CD14-positive monocyte (primary cell): ENCODE measurements at regions not wholly inside any gene's neighbourhood (a gene's known extent, or its start where the extent isn't known, plus 50 kb on each side); places are given as distances from the start of the nearest gene placed in this dataset.

Source experiments
- DNase-seq, 3 donors: peaks; one replicate each; pipeline ENCODE4 v3.0.0-alpha.2; 2011 to 2022
- H2AFZ ChIP-seq: 2 replicates; pipeline ENCODE4 v1.6.0; 2012; ENCODE audit warnings: mild to moderate bottlenecking, low read depth, low read length, inconsistent platforms; ENCODE audit not compliant: insufficient read depth, poor library complexity, severe bottlenecking
- H3K27ac ChIP-seq, 2 donors: 1 replicate in 1 of 2; 2 replicates in 1 of 2; pipeline ENCODE4 v1.5.1; 2012 to 2013; ENCODE audit warnings: low read length in 2 of 2, control low read depth in 1 of 2, inconsistent platforms in 1 of 2, low read depth in 1 of 2, mild to moderate bottlenecking in 1 of 2
- H3K27me3 ChIP-seq, 2 donors: one replicate each; pipeline versions ENCODE4 v1.6.0 to v1.6.1; 2011 to 2013; ENCODE audit warnings: low read length in 2 of 2; ENCODE audit not compliant: control insufficient read depth in 2 of 2, insufficient read depth in 2 of 2
- H3K36me3 ChIP-seq, 2 donors: replicated peaks in 1 of 2; 1 replicate in 1 of 2; 2 replicates in 1 of 2; pipeline versions ENCODE4 v1.5.1 to v1.6.1; 2012 to 2013; ENCODE audit warnings: low read length in 2 of 2, control low read depth in 1 of 2, inconsistent platforms in 1 of 2, mild to moderate bottlenecking in 1 of 2; ENCODE audit not compliant: insufficient read depth in 2 of 2, control insufficient read depth in 1 of 2
- H3K4me1 ChIP-seq, 2 donors: 1 replicate in 1 of 2; 2 replicates in 1 of 2; pipeline versions ENCODE4 v1.5.1 to v1.6.1; 2012 to 2013; ENCODE audit warnings: low read length in 2 of 2, control low read depth in 1 of 2, inconsistent platforms in 1 of 2, mild to moderate bottlenecking in 1 of 2, moderate library complexity in 1 of 2; ENCODE audit not compliant: insufficient read depth in 2 of 2, control insufficient read depth in 1 of 2
- H3K4me2 ChIP-seq: replicated peaks from 2 replicates; pipeline ENCODE3; 2012; ENCODE audit warnings: low read length, moderate library complexity, mild to moderate bottlenecking; ENCODE audit not compliant: poor library complexity, severe bottlenecking; ENCODE audit errors: extremely low read depth
- H3K4me3 ChIP-seq, 3 experiments: fragments of 200-600 bp in 1 of 3; sonication (generic) in 1 of 3; replicated peaks in 1 of 3; 1 replicate in 2 of 3; 2 replicates in 1 of 3; pipeline ENCODE4 v1.5.1; 2011 to 2013; ENCODE audit warnings: low read length in 3 of 3, mild to moderate bottlenecking in 3 of 3, control low read depth in 2 of 3, low read depth in 2 of 3, inconsistent platforms in 1 of 3, moderate library complexity in 1 of 3
- H3K79me2 ChIP-seq: 2 replicates; pipeline ENCODE4 v1.6.0; 2012; ENCODE audit warnings: mild to moderate bottlenecking, control low read depth, inconsistent platforms, low read length, moderate library complexity; ENCODE audit not compliant: insufficient read depth
- H3K9ac ChIP-seq: 2 replicates; pipeline ENCODE4 v1.6.0; 2017; ENCODE audit warnings: low read length, mild to moderate bottlenecking; ENCODE audit not compliant: insufficient read depth, poor library complexity, severe bottlenecking
- H3K9me3 ChIP-seq, 2 donors: replicated peaks in 1 of 2; 1 replicate in 1 of 2; 2 replicates in 1 of 2; pipeline versions ENCODE4 v1.5.1 to v1.6.1; 2012 to 2013; ENCODE audit warnings: low read length in 2 of 2, control low read depth in 1 of 2; ENCODE audit not compliant: control insufficient read depth in 1 of 2, insufficient read depth in 1 of 2
- H4K20me1 ChIP-seq: 2 replicates; pipeline ENCODE4 v1.6.0; 2012; ENCODE audit warnings: mild to moderate bottlenecking, low read length, control low read depth, moderate library complexity; ENCODE audit not compliant: insufficient read depth
- H3K27ac Mint-ChIP-seq, 7 donors: one replicate each; pipeline ENCODE4 v1.8.0; 2020; ENCODE audit warnings: mild to moderate bottlenecking in 7 of 7, mixed read lengths in 7 of 7, moderate library complexity in 6 of 7, inconsistent platforms in 2 of 7
- H3K27me3 Mint-ChIP-seq, 3 donors: one replicate each; pipeline ENCODE4 v1.8.0; 2021 to 2022; ENCODE audit warnings: low read depth in 3 of 3, mild to moderate bottlenecking in 3 of 3, mixed read lengths in 3 of 3, moderate library complexity in 3 of 3, inconsistent platforms in 1 of 3
- H3K36me3 Mint-ChIP-seq, 2 donors: one replicate each; pipeline ENCODE4 v1.8.0; 2020; ENCODE audit warnings: mixed read lengths in 2 of 2, inconsistent platforms in 1 of 2, mild to moderate bottlenecking in 1 of 2
- H3K4me1 Mint-ChIP-seq: one replicate; pipeline ENCODE4 v1.8.0; 2020; ENCODE audit warnings: mild to moderate bottlenecking, mixed read lengths
- H3K4me3 Mint-ChIP-seq, 2 donors: one replicate each; pipeline ENCODE4 v1.8.0; 2020; ENCODE audit warnings: mild to moderate bottlenecking in 2 of 2, mixed read lengths in 2 of 2, moderate library complexity in 1 of 2
- H3K9me3 Mint-ChIP-seq, 7 donors: one replicate each; pipeline ENCODE4 v1.8.0; 2020 to 2022; ENCODE audit warnings: mixed read lengths in 7 of 7, mild to moderate bottlenecking in 6 of 7, moderate library complexity in 6 of 7, inconsistent platforms in 2 of 7
- CTCF ChIP-seq: fragments of 200-600 bp; IDR thresholded peaks from one replicate; pipeline ENCODE4 v1.8.0; 2022; ENCODE audit warnings: antibody characterized with exemption, mild to moderate bottlenecking
- whole genome bisulfite sequencing: methylation state at CpG from one replicate; pipeline ENCODE4 v1.1.5; 2013; ENCODE audit warnings: missing lambda C conversion rate; ENCODE audit not compliant: insufficient coverage; 5-methylcytosine and 5-hydroxymethylcytosine counted together
- intact Hi-C, 2 donors: fragments of 100-400 bp; cut with micrococcal nuclease; formaldehyde crosslinking; loops; one replicate each; pipeline versions ENCODE4 v1.15.0 to v1.15.1; 2023

GRCh38 chrX:87045352-87045751, 472.2 kb upstream of the KLHL4 start:
- no peak for TF ChIP-seq CTCF
- Mint-ChIP-seq H3K4me1 (no peaks in the 10 kb centered on the region), H3K27ac (no peak overlapping the region), H3K4me3 (no peak overlapping the region), H3K36me3 (no peaks in the 10 kb centered on the region), H3K27me3 (peaks cover 0 to 1% (median 0%) of the 10 kb centered on the region in 3 donors), H3K9me3 (peaks cover 0 to 4% (median 0%) of the 10 kb centered on the region in 7 donors)
- no peak overlapping the region for H2AFZ ChIP-seq
- WGBS, result 100% methylated on average over 1 of the region's 4 CpGs
- H3K79me2 ChIP-seq, result no peaks in the 10 kb centered on the region
- H3K4me1 ChIP-seq, result no peaks in the 10 kb centered on the region
- no peaks in the 10 kb centered on the region for H3K36me3 ChIP-seq
- intact Hi-C loops, result no loop called here
- peaks cover 0 to 5% of the 10 kb centered on the region in 2 donors for H3K9me3 ChIP-seq
- H3K4me3 ChIP-seq, result no peak overlapping the region
- H3K9ac ChIP-seq, result no peak overlapping the region
- H4K20me1 ChIP-seq, result no peaks in the 10 kb centered on the region
- DNase-seq, result no peak
- no peaks in the 10 kb centered on the region for H3K27me3 ChIP-seq
- no peak overlapping the region for H3K27ac ChIP-seq
- H3K4me2 ChIP-seq, result no peak overlapping the region

GRCh38 chrX:87049567-87049966, 468.0 kb upstream of the KLHL4 start:
- H3K4me1 Mint-ChIP-seq, result no peaks in the 10 kb centered on the region
- no peaks in the 10 kb centered on the region for H3K27me3 ChIP-seq
- TF ChIP-seq CTCF, result no peak
- no peak overlapping the region for H3K27ac ChIP-seq
- H3K4me3 Mint-ChIP-seq, result no peak overlapping the region
- no peak overlapping the region for H3K4me3 ChIP-seq
- 100% methylated on average over 1 of the region's 3 CpGs for WGBS
- H3K36me3 Mint-ChIP-seq, result no peaks in the 10 kb centered on the region
- H3K9me3 ChIP-seq, result peaks cover 0 to 5% of the 10 kb centered on the region in 2 donors
- H3K36me3 ChIP-seq, result no peaks in the 10 kb centered on the region
- H3K4me2 ChIP-seq, result no peak overlapping the region
- no peaks in the 10 kb centered on the region for H3K4me1 ChIP-seq
- no peak for DNase-seq
- H4K20me1 ChIP-seq, result no peaks in the 10 kb centered on the region
- peaks cover 0 to 1% (median 0%) of the 10 kb centered on the region in 3 donors for H3K27me3 Mint-ChIP-seq
- H3K27ac Mint-ChIP-seq, result no peak overlapping the region
- no peak overlapping the region for H3K9ac ChIP-seq
- no peaks in the 10 kb centered on the region for H3K79me2 ChIP-seq
- H2AFZ ChIP-seq, result no peak overlapping the region
- intact Hi-C loops, result no loop called here
- peaks cover 0 to 6% (median 0%) of the 10 kb centered on the region in 7 donors for H3K9me3 Mint-ChIP-seq
